OCI-LY3 (cell line): ENCODE measurements at regions not wholly inside any gene's neighbourhood (a gene's known extent, or its start where the extent isn't known, plus 50 kb on each side); places are given as distances from the start of the nearest gene placed in this dataset.

Experiments used
- EZH2phosphoT487 ChIP-seq: fragments of 200-600 bp; shearing (Covaris generic); IDR thresholded peaks from 2 replicates; pipeline ENCODE4 v1.6.1; 2018; ENCODE audit warnings: antibody characterized with exemption, mixed run types, low read depth
- TF ChIP-seq, protein P1 (sequence below): fragments of 200-600, 300-600 bp; sonication (generic); IDR thresholded peaks from 2 replicates; pipeline ENCODE4 v1.5.1; 2014; ENCODE audit warnings: antibody characterized with exemption, low read length, low read depth

GRCh38 chr10:61317706-61318105 is 135.5 kb downstream of the TMEM26 start:
- TF ChIP-seq, protein P1, sequence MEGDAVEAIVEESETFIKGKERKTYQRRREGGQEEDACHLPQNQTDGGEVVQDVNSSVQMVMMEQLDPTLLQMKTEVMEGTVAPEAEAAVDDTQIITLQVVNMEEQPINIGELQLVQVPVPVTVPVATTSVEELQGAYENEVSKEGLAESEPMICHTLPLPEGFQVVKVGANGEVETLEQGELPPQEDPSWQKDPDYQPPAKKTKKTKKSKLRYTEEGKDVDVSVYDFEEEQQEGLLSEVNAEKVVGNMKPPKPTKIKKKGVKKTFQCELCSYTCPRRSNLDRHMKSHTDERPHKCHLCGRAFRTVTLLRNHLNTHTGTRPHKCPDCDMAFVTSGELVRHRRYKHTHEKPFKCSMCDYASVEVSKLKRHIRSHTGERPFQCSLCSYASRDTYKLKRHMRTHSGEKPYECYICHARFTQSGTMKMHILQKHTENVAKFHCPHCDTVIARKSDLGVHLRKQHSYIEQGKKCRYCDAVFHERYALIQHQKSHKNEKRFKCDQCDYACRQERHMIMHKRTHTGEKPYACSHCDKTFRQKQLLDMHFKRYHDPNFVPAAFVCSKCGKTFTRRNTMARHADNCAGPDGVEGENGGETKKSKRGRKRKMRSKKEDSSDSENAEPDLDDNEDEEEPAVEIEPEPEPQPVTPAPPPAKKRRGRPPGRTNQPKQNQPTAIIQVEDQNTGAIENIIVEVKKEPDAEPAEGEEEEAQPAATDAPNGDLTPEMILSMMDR, result no peak
- no peak for TF ChIP-seq EZH2phosphoT487
